A673 (cell line): ENCODE measurements at regions not wholly inside any gene's neighbourhood (a gene's known extent, or its start where the extent isn't known, plus 50 kb on each side); places are given as distances from the start of the nearest gene placed in this dataset.

Experiments used
- BruUV-seq: library from RNA; stranded (reverse); fragments of 400-500 nt; replicated peaks from 2 replicates; lab custom pipeline; 2021; lab: Mats Ljungman, UMichigan
- CTCF ChIA-PET: fragments of 300-600 bp; sonication (Branson Sonifier 250); formaldehyde crosslinking; loops from one replicate; lab custom pipeline; 2022; ENCODE audit warnings: antibody characterized with exemption; lab: Charles Lee
- POLR2A ChIA-PET: fragments of 300-600 bp; sonication (Branson Sonifier 250); formaldehyde crosslinking; loops from one replicate; lab custom pipeline; 2022; ENCODE audit warnings: antibody characterized with exemption; ENCODE audit not compliant: low non-redundant PET; lab: Charles Lee
- DNase-seq: peaks from one replicate; pipeline ENCODE4 v3.0.0-alpha.2; 2015; ENCODE audit warnings: low spot score
- H3K27ac ChIP-seq: fragments of 200-600 bp; sonication (generic); 2 replicates; pipeline ENCODE4 v1.5.1; 2016; ENCODE audit warnings: mixed run types, low read depth, mild to moderate bottlenecking, mixed read lengths, antibody characterized with exemption, low read length; ENCODE audit not compliant: poor library complexity, severe bottlenecking
- H3K27me3 ChIP-seq: fragments of 200-600 bp; sonication (generic); replicated peaks from 2 replicates; pipeline ENCODE4 v1.6.1; 2017; ENCODE audit warnings: mixed run types, low read depth, mild to moderate bottlenecking, mixed read lengths, antibody characterized with exemption, low read length; ENCODE audit not compliant: insufficient read depth, poor library complexity
- H3K36me3 ChIP-seq: fragments of 200-600 bp; sonication (generic); 2 replicates; pipeline ENCODE4 v1.6.1; 2016; ENCODE audit warnings: mixed run types, mild to moderate bottlenecking, mixed read lengths, antibody characterized with exemption, low read length; ENCODE audit not compliant: insufficient read depth, poor library complexity, severe bottlenecking
- H3K4me1 ChIP-seq: fragments of 200-600 bp; sonication (generic); 2 replicates; pipeline ENCODE4 v1.6.1; 2017; ENCODE audit warnings: mixed run types, mild to moderate bottlenecking, mixed read lengths, antibody characterized with exemption, low read length; ENCODE audit not compliant: insufficient read depth, poor library complexity, severe bottlenecking
- H3K4me3 ChIP-seq: fragments of 200-600 bp; sonication (generic); 2 replicates; pipeline ENCODE4 v1.5.1; 2016; ENCODE audit warnings: low read depth, mixed run types, mild to moderate bottlenecking, mixed read lengths, low read length; ENCODE audit not compliant: poor library complexity, severe bottlenecking
- H3K9me3 ChIP-seq: fragments of 200-600 bp; sonication (generic); 2 replicates; pipeline ENCODE4 v1.6.1; 2016; ENCODE audit warnings: mixed run types, low read depth, mild to moderate bottlenecking, mixed read lengths, antibody characterized with exemption, low read length; ENCODE audit not compliant: poor library complexity, severe bottlenecking
- EZH2 ChIP-seq: fragments of 200-600 bp; sonication (generic); IDR thresholded peaks from 2 replicates; pipeline ENCODE4 v1.6.1; 2017; ENCODE audit warnings: borderline replicate concordance, low read depth, mild to moderate bottlenecking, mixed read lengths, antibody characterized with exemption, low read length; ENCODE audit not compliant: poor library complexity, severe bottlenecking
- intact Hi-C: fragments of 100-400 bp; cut with micrococcal nuclease; formaldehyde crosslinking; loops from one replicate; pipeline ENCODE4 v1.10.0; 2022; ENCODE audit not compliant: unreplicated experiment
- TF ChIP-seq, protein P1 (sequence below): fragments of 300-800, 200-600 bp; sonication (generic); conservative IDR thresholded peaks from 2 replicates; pipeline ENCODE4 v1.5.1; 2017; ENCODE audit warnings: low read depth, mild to moderate bottlenecking, antibody characterized with exemption, low read length, moderate library complexity, mixed read lengths

DNA sequence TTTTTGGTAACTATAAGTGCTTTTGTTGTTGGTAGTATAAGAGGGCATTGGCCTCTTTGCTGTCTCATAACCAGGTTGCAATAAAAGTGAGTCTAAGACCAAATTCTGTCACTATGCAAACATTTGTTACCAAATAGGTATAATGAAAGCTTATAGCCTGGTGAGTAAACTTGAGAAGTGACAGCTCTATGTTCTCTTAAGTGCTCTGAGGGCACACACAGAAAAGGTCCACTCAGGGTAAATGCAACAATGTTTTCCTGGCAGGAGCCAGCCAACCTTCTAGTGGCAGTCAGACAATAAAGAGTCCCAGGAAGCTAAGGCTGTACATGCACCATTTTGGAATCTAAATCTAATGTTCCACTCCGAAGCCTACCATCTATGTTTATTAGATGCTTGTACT lies 262.1 kb upstream of the TGFBR2 start:
- Histone ChIP-seq H3K27me3 (no peaks in the 10 kb centered on the region), H3K27ac (no peak overlapping the region), H3K36me3 (no peaks in the 10 kb centered on the region), H3K4me3 (no peak overlapping the region), H3K9me3 (no peaks in the 10 kb centered on the region), H3K4me1 (peaks cover 40% of the 10 kb centered on the region)
- BruUV-seq = no TSS peak
- DNase-seq = no peak
- intact Hi-C loops = no loop called here
- no peak for TF ChIP-seq EZH2
- TF ChIP-seq, protein P1, sequence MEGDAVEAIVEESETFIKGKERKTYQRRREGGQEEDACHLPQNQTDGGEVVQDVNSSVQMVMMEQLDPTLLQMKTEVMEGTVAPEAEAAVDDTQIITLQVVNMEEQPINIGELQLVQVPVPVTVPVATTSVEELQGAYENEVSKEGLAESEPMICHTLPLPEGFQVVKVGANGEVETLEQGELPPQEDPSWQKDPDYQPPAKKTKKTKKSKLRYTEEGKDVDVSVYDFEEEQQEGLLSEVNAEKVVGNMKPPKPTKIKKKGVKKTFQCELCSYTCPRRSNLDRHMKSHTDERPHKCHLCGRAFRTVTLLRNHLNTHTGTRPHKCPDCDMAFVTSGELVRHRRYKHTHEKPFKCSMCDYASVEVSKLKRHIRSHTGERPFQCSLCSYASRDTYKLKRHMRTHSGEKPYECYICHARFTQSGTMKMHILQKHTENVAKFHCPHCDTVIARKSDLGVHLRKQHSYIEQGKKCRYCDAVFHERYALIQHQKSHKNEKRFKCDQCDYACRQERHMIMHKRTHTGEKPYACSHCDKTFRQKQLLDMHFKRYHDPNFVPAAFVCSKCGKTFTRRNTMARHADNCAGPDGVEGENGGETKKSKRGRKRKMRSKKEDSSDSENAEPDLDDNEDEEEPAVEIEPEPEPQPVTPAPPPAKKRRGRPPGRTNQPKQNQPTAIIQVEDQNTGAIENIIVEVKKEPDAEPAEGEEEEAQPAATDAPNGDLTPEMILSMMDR = no peak
- ChIA-PET POLR2A (interaction anchor here (0.7 kb wide), 1 partner anchor 141 kb away, joined by 3 read pairs; no protein-coding TSS in a partner anchor), CTCF (no interaction called here)

GRCh38 chr3:30346933-30347320 lies 259.5 kb upstream of the TGFBR2 start:
- H3K36me3 ChIP-seq = no peaks in the 10 kb centered on the region
- no TSS peak for BruUV-seq
- intact Hi-C loops = loop anchor here (5.0 kb wide), 1 partner anchor 345 kb away; no protein-coding TSS in a partner anchor
- peaks cover 42% of the 10 kb centered on the region for H3K4me1 ChIP-seq
- ChIA-PET CTCF (no interaction called here), POLR2A (no interaction called here)
- no peak overlapping the region for H3K4me3 ChIP-seq
- H3K27me3 ChIP-seq = no peaks in the 10 kb centered on the region
- no peak for TF ChIP-seq EZH2
- TF ChIP-seq, protein P1 = no peak
- no peaks in the 10 kb centered on the region for H3K9me3 ChIP-seq
- DNase-seq = no peak
- H3K27ac ChIP-seq = peak overlapping the region; percentile 4

GRCh38 chr3:30347679-30348216 lies 258.7 kb upstream of the TGFBR2 start:
- POLR2A ChIA-PET = no interaction called here
- H3K27ac ChIP-seq = peak overlapping the region; percentile 4
- H3K36me3 ChIP-seq = no peaks in the 10 kb centered on the region
- intact Hi-C loops = loop anchor here (5.0 kb wide), 1 partner anchor 345 kb away; no protein-coding TSS in a partner anchor
- no TSS peak for BruUV-seq
- DNase-seq = no peak
- no peaks in the 10 kb centered on the region for H3K27me3 ChIP-seq
- CTCF ChIA-PET = no interaction called here
- no peaks in the 10 kb centered on the region for H3K9me3 ChIP-seq
- H3K4me3 ChIP-seq = no peak overlapping the region
- TF ChIP-seq, protein P1 = no peak
- TF ChIP-seq EZH2 = no peak
- H3K4me1 ChIP-seq = peaks cover 35% of the 10 kb centered on the region
